K562 (cell line): ENCODE measurements at regions not wholly inside any gene's neighbourhood (a gene's known extent, or its start where the extent isn't known, plus 50 kb on each side); places are given as distances from the start of the nearest gene placed in this dataset.

Experiments
- ATAC-seq: fragments of 200-7000 bp; cut with Tn5 transposase; 3 replicates; pipeline ENCODE4 v1.9.1; 2020; ENCODE audit warnings: moderate library complexity
- BruUV-seq: library from RNA; stranded (reverse); fragments of 400-500 nt; replicated peaks from 2 replicates; lab custom pipeline; 2021; lab: Mats Ljungman, UMichigan
- CTCF ChIA-PET: fragments of 300-600 bp; formaldehyde crosslinking; extraction: SDS; loops from one replicate; lab custom pipeline; 2021; ENCODE audit warnings: low intra/inter-chr PET ratio; lab: Yijun Ruan, JAX
- POLR2A ChIA-PET: fragments of 300-600, 350-650 bp; sonication (Branson Sonifier 250); formaldehyde crosslinking; extraction: SDS; loops from one replicate; lab custom pipeline; 2021; ENCODE audit warnings: antibody characterized with exemption, inconsistent platforms; lab: Yijun Ruan, JAX
- DNase-seq, 4 experiments: peaks; one replicate each; pipeline versions ENCODE4 v3.0.0 to v3.0.0-alpha.2; 2011 to 2018; ENCODE audit warnings: low spot score in 3 of 4, mixed read lengths in 3 of 4; ENCODE audit errors: extremely low read depth in 1 of 4
- FAIRE-seq: peaks from 2 replicates; lab custom pipeline; 2011; peaks lifted over from hg19 to GRCh38; lab: Jason Lieb, UNC
- H2AFZ ChIP-seq: 2 replicates; pipeline ENCODE4 v1.6.0; 2011; ENCODE audit warnings: low read depth, low read length, control low read depth, inconsistent platforms
- H3K27ac ChIP-seq: fragments of 200-600 bp; 3 replicates; pipeline ENCODE4 v1.8.0; 2011; ENCODE audit warnings: low read depth, mild to moderate bottlenecking, control low read depth, inconsistent platforms, low read length, moderate library complexity, mixed read lengths; ENCODE audit errors: extremely low read depth
- H3K27me3 ChIP-seq, 2 experiments: fragments of 300-600 bp in 1 of 2; 2 replicates in 1 of 2; 3 replicates in 1 of 2; pipeline versions ENCODE4 v1.6.0 to v1.8.0; 2011; ENCODE audit warnings: inconsistent platforms in 2 of 2, low read length in 2 of 2, mild to moderate bottlenecking in 1 of 2, mixed read lengths in 1 of 2, moderate library complexity in 1 of 2; ENCODE audit not compliant: control insufficient read depth in 2 of 2, insufficient read depth in 2 of 2
- H3K36me3 ChIP-seq: fragments of 300-600 bp; 3 replicates; pipeline ENCODE4 v1.8.0; 2011; ENCODE audit warnings: mild to moderate bottlenecking, low read length, inconsistent platforms; ENCODE audit not compliant: control insufficient read depth, insufficient read depth
- H3K4me1 ChIP-seq, 2 experiments: fragments of 200-600 bp in 1 of 2; replicated peaks in 1 of 2; 2 replicates in 1 of 2; 3 replicates in 1 of 2; pipeline versions ENCODE4 v1.5.1 to v1.8.0; 2011; ENCODE audit warnings: inconsistent platforms in 2 of 2, low read length in 2 of 2, mild to moderate bottlenecking in 1 of 2, mixed read lengths in 1 of 2, moderate library complexity in 1 of 2; ENCODE audit not compliant: control insufficient read depth in 2 of 2, insufficient read depth in 2 of 2
- H3K4me2 ChIP-seq: 2 replicates; pipeline ENCODE4 v1.6.1; 2011; ENCODE audit warnings: low read length, control low read depth, inconsistent platforms, mixed read lengths; ENCODE audit not compliant: insufficient read depth
- H3K4me3 ChIP-seq: fragments of 200-600 bp; sonication (generic), shearing (Covaris generic); 2 replicates; pipeline ENCODE4 v1.5.1; 2016; ENCODE audit warnings: control low read depth, inconsistent platforms
- H3K79me2 ChIP-seq: fragments of 200-600 bp; 3 replicates; pipeline ENCODE4 v1.8.0; 2011; ENCODE audit warnings: low read length, inconsistent platforms; ENCODE audit not compliant: control insufficient read depth, insufficient read depth
- H3K9ac ChIP-seq, 2 experiments: 2 replicates each; pipeline versions ENCODE4 v1.6.0 to v1.6.1; 2011; ENCODE audit warnings: low read depth in 2 of 2, low read length in 2 of 2, control low read depth in 1 of 2, inconsistent platforms in 1 of 2, mild to moderate bottlenecking in 1 of 2, mixed read lengths in 1 of 2; ENCODE audit not compliant: insufficient read depth in 1 of 2
- H3K9me1 ChIP-seq: one replicate; pipeline ENCODE4 v1.6.0; 2011; ENCODE audit warnings: inconsistent platforms, mild to moderate bottlenecking, low read length, moderate library complexity; ENCODE audit not compliant: control insufficient read depth, insufficient read depth
- H3K9me3 ChIP-seq: replicated peaks from 2 replicates; pipeline ENCODE4 v1.5.1; 2011; ENCODE audit warnings: low read depth, low read length, inconsistent platforms; ENCODE audit not compliant: control insufficient read depth, insufficient read depth
- H4K20me1 ChIP-seq: replicated peaks from 2 replicates; pipeline ENCODE4 v1.6.1; 2011; ENCODE audit warnings: low read length, inconsistent platforms, mixed read lengths; ENCODE audit not compliant: control insufficient read depth, insufficient read depth
- ATF4 ChIP-seq: fragments of 450-650 bp; formaldehyde crosslinking; IDR thresholded peaks from 2 replicates; pipeline ENCODE4 v1.4.0; 2022; ENCODE audit warnings: mild to moderate bottlenecking, moderate library complexity
- ERF ChIP-seq: fragments of 450-650 bp; formaldehyde crosslinking; IDR thresholded peaks from 2 replicates; pipeline ENCODE4 v1.4.0; 2020; ENCODE audit warnings: mild to moderate bottlenecking, mixed read lengths
- HIVEP1 ChIP-seq: fragments of 250-450 bp; sonication (Bioruptor Pico); IDR thresholded peaks from 2 replicates; pipeline ENCODE4 v1.4.0; 2020; ENCODE audit warnings: mild to moderate bottlenecking
- MEIS2 ChIP-seq: fragments of 450-650 bp; IDR thresholded peaks from 2 replicates; pipeline ENCODE4 v1.6.1; 2014; ENCODE audit warnings: mild to moderate bottlenecking; ENCODE audit not compliant: partially characterized antibody
- MGA ChIP-seq: fragments of 450-650 bp; IDR thresholded peaks from 2 replicates; pipeline ENCODE4 v1.6.1; 2016; ENCODE audit warnings: mild to moderate bottlenecking, moderate library complexity
- NEUROD1 ChIP-seq: fragments of 150-350 bp; IDR thresholded peaks from 2 replicates; pipeline ENCODE4 v1.6.1; 2014; ENCODE audit warnings: borderline replicate concordance, low read length, low read depth; ENCODE audit not compliant: partially characterized antibody
- PCBP2 ChIP-seq: fragments of 200-400 bp; formaldehyde crosslinking; IDR thresholded peaks from 2 replicates; pipeline ENCODE4 v1.6.1; 2018; ENCODE audit warnings: low read length, low read depth, mild to moderate bottlenecking, moderate library complexity; ENCODE audit not compliant: poor library complexity, severe bottlenecking
- RFX1 ChIP-seq: fragments of 450-650 bp; IDR thresholded peaks from 2 replicates; pipeline ENCODE4 v1.6.1; 2016; ENCODE audit warnings: mild to moderate bottlenecking, moderate library complexity
- RFX7 ChIP-seq: fragments of 250-450 bp; sonication (Bioruptor Pico); IDR thresholded peaks from 2 replicates; pipeline ENCODE4 v1.5.1; 2021; ENCODE audit warnings: mild to moderate bottlenecking
- SAP30 ChIP-seq: fragments of 200-600 bp; sonication (generic); IDR thresholded peaks from 2 replicates; pipeline ENCODE4 v1.6.1; 2012; ENCODE audit warnings: borderline replicate concordance, low read depth, mild to moderate bottlenecking, moderate library complexity, low read length, control low read depth, inconsistent platforms; ENCODE audit not compliant: insufficient read depth, poor library complexity, severe bottlenecking
- SIRT6 ChIP-seq: IDR thresholded peaks from one replicate; pipeline ENCODE4 v1.6.1; 2012; ENCODE audit warnings: low read depth, mild to moderate bottlenecking, control low read depth, inconsistent platforms, low read length, moderate library complexity
- ZSCAN32 ChIP-seq: fragments of 450-650 bp; formaldehyde crosslinking; IDR thresholded peaks from 2 replicates; pipeline ENCODE4 v1.4.0; 2020; ENCODE audit warnings: mild to moderate bottlenecking, moderate library complexity
- WGBS: fragments of 100-300 bp; shearing (Covaris generic); methylation state at CpG from one replicate; pipeline ENCODE4 v1.1.6; 2016; ENCODE audit warnings: low coverage, mixed read lengths; ENCODE audit not compliant: insufficient coverage; ENCODE audit errors: missing lambda C conversion rate; 5-methylcytosine and 5-hydroxymethylcytosine counted together
- in situ Hi-C: fragments of 300-500 bp; cut with MboI; formaldehyde crosslinking; loops from 4 replicates; pipeline ENCODE4 v1.15.0; 2018; ENCODE audit warnings: inconsistent platforms, mixed read lengths
- intact Hi-C: fragments of 100-400 bp; cut with micrococcal nuclease; formaldehyde crosslinking; loops from 2 replicates; pipeline ENCODE4 v1.14.2; 2022

GRCh38 chr5:103743421-103743820 is 180.8 kb upstream of the NUDT12 start:
- CTCF ChIA-PET: no interaction called here
- WGBS: 0% methylated on average over 2 of the region's 2 CpGs
- Histone ChIP-seq H3K9me1 (no peaks in the 10 kb centered on the region), H3K9ac (no peak overlapping the region), H3K9me3 (no peaks in the 10 kb centered on the region), H3K36me3 (no peaks in the 10 kb centered on the region), H3K27me3 (no peaks in the 10 kb centered on the region), H3K79me2 (no peaks in the 10 kb centered on the region), H3K4me1 (no peaks in the 10 kb centered on the region), H3K4me2 (no peak overlapping the region), H3K4me3 (no peak overlapping the region), H3K27ac (no peak overlapping the region), H4K20me1 (no peaks in the 10 kb centered on the region), H2AFZ (no peak overlapping the region)
- in situ Hi-C loops (no loop called here), intact Hi-C loops (no loop called here)
- no TSS peak for BruUV-seq
- ATAC-seq (no peak), FAIRE-seq (no peak), DNase-seq (no peak)
- POLR2A ChIA-PET: no interaction called here
- TF ChIP-seq MGA (no peak), ATF4 (CRISPR knock-in tag) (no peak), MEIS2 (no peak), SAP30 (no peak), PCBP2 (no peak), NEUROD1 (no peak), ZSCAN32 (CRISPR knock-in tag) (no peak), HIVEP1 (no peak), SIRT6 (no peak), RFX7 (CRISPR knock-in tag) (no peak), RFX1 (no peak), ERF (CRISPR knock-in tag) (no peak)
